Mucosa of stomach (tissue), 1 donor: ENCODE measurements at regions not wholly inside any gene's neighbourhood (a gene's known extent, or its start where the extent isn't known, plus 50 kb on each side); places are given as distances from the start of the nearest gene placed in this dataset.
"Not testable (repeated sequence)": the region's sequence is repeated elsewhere in the genome, so short reads cannot be mapped to it uniquely, and the experiment has no call there.

Source experiments
- H3K27me3 ChIP-seq: one replicate; pipeline ENCODE4 v1.7.0; 2013; ENCODE audit warnings: mild to moderate bottlenecking, low read length; ENCODE audit not compliant: control insufficient read depth, insufficient read depth
- H3K36me3 ChIP-seq: one replicate; pipeline ENCODE4 v1.7.0; 2013; ENCODE audit warnings: low read length; ENCODE audit not compliant: control insufficient read depth, insufficient read depth
- H3K4me1 ChIP-seq: one replicate; pipeline ENCODE4 v1.7.0; 2013; ENCODE audit warnings: mild to moderate bottlenecking, low read length; ENCODE audit not compliant: control insufficient read depth, insufficient read depth
- H3K4me3 ChIP-seq: one replicate; pipeline ENCODE4 v1.7.0; 2013; ENCODE audit warnings: low read length
- H3K9ac ChIP-seq: one replicate; pipeline ENCODE4 v1.7.0; 2013; ENCODE audit warnings: mild to moderate bottlenecking, low read length, moderate library complexity
- H3K9me3 ChIP-seq: one replicate; pipeline ENCODE4 v1.7.0; 2013; ENCODE audit warnings: mild to moderate bottlenecking, low read length, moderate library complexity; ENCODE audit not compliant: control insufficient read depth
- donor health status: Pancreatic carcinoma.

- not testable (repeated sequence) for H3K4me3 ChIP-seq, H3K9ac ChIP-seq, H3K27me3 ChIP-seq, H3K36me3 ChIP-seq, H3K9me3 ChIP-seq, H3K4me1 ChIP-seq
These were observed 1767.7 kb upstream of the ACO1 start for GRCh38 chr9:30616782-30617181.

GRCh38 chr9:30622561-30622960, 1761.9 kb upstream of the ACO1 start:
- no peak overlapping the region for H3K4me3 ChIP-seq
- no peaks in the 10 kb centered on the region for H3K27me3 ChIP-seq
- H3K36me3 ChIP-seq = no peaks in the 10 kb centered on the region
- H3K9me3 ChIP-seq = no peaks in the 10 kb centered on the region
- H3K4me1 ChIP-seq = no peaks in the 10 kb centered on the region
- no peak overlapping the region for H3K9ac ChIP-seq

- H3K4me3 ChIP-seq = no peak overlapping the region
- H3K36me3 ChIP-seq = no peaks in the 10 kb centered on the region
- H3K4me1 ChIP-seq = no peaks in the 10 kb centered on the region
- H3K9ac ChIP-seq = no peak overlapping the region
- H3K27me3 ChIP-seq = no peaks in the 10 kb centered on the region
- H3K9me3 ChIP-seq = no peaks in the 10 kb centered on the region
These were observed 1755.4 kb upstream of the ACO1 start for GRCh38 chr9:30628915-30629567.

- Histone ChIP-seq H3K4me3 (no peak overlapping the region), H3K9ac (no peak overlapping the region), H3K27me3 (no peaks in the 10 kb centered on the region), H3K4me1 (no peaks in the 10 kb centered on the region), H3K9me3 (no peaks in the 10 kb centered on the region), H3K36me3 (no peaks in the 10 kb centered on the region)
These were observed 1754.0 kb upstream of the ACO1 start for GRCh38 chr9:30630459-30630858.

- not testable (repeated sequence) for H3K9ac ChIP-seq, H3K9me3 ChIP-seq, H3K36me3 ChIP-seq, H3K4me3 ChIP-seq, H3K27me3 ChIP-seq, H3K4me1 ChIP-seq
These were observed 1737.8 kb upstream of the ACO1 start for GRCh38 chr9:30646639-30647038.

- no peak overlapping the region for H3K9ac ChIP-seq
- no peaks in the 10 kb centered on the region for H3K36me3 ChIP-seq
- H3K9me3 ChIP-seq = no peaks in the 10 kb centered on the region
- no peaks in the 10 kb centered on the region for H3K4me1 ChIP-seq
- no peaks in the 10 kb centered on the region for H3K27me3 ChIP-seq
- no peak overlapping the region for H3K4me3 ChIP-seq
These were observed 1722.5 kb upstream of the ACO1 start for GRCh38 chr9:30661925-30662324.

- no peaks in the 10 kb centered on the region for H3K36me3 ChIP-seq
- no peaks in the 10 kb centered on the region for H3K27me3 ChIP-seq
- no peak overlapping the region for H3K9ac ChIP-seq
- no peaks in the 10 kb centered on the region for H3K4me1 ChIP-seq
- no peak overlapping the region for H3K4me3 ChIP-seq
- H3K9me3 ChIP-seq = no peaks in the 10 kb centered on the region
These were observed 1713.5 kb upstream of the ACO1 start for GRCh38 chr9:30670805-30671562.

GRCh38 chr9:30673132-30673531, 1711.3 kb upstream of the ACO1 start:
- no peak overlapping the region for H3K4me3 ChIP-seq
- no peaks in the 10 kb centered on the region for H3K4me1 ChIP-seq
- H3K9me3 ChIP-seq = no peaks in the 10 kb centered on the region
- H3K36me3 ChIP-seq = no peaks in the 10 kb centered on the region
- H3K9ac ChIP-seq = no peak overlapping the region
- H3K27me3 ChIP-seq = no peaks in the 10 kb centered on the region

GRCh38 chr9:30676651-30677050, 1707.8 kb upstream of the ACO1 start:
- Histone ChIP-seq H3K4me1 (no peaks in the 10 kb centered on the region), H3K4me3 (no peak overlapping the region), H3K9me3 (no peaks in the 10 kb centered on the region), H3K36me3 (no peaks in the 10 kb centered on the region), H3K27me3 (no peaks in the 10 kb centered on the region), H3K9ac (no peak overlapping the region)

- Histone ChIP-seq H3K9me3 (no peaks in the 10 kb centered on the region), H3K4me1 (no peaks in the 10 kb centered on the region), H3K36me3 (no peaks in the 10 kb centered on the region), H3K9ac (no peak overlapping the region), H3K4me3 (no peak overlapping the region), H3K27me3 (no peaks in the 10 kb centered on the region)
These were observed 1707.2 kb upstream of the ACO1 start for GRCh38 chr9:30677221-30677620.

- Histone ChIP-seq H3K9ac (no peak overlapping the region), H3K4me1 (no peaks in the 10 kb centered on the region), H3K36me3 (no peaks in the 10 kb centered on the region), H3K27me3 (no peaks in the 10 kb centered on the region), H3K9me3 (no peaks in the 10 kb centered on the region), H3K4me3 (no peak overlapping the region)
These were observed 1695.6 kb upstream of the ACO1 start for GRCh38 chr9:30688801-30689200.

GRCh38 chr9:30697958-30698357, 1686.5 kb upstream of the ACO1 start:
- Histone ChIP-seq H3K36me3 (no peaks in the 10 kb centered on the region), H3K27me3 (no peaks in the 10 kb centered on the region), H3K9me3 (no peaks in the 10 kb centered on the region), H3K4me3 (no peak overlapping the region), H3K9ac (no peak overlapping the region), H3K4me1 (no peaks in the 10 kb centered on the region)
